ENCODE measurements at regions not wholly inside any gene's neighbourhood (a gene's known extent, or its start where the extent isn't known, plus 50 kb on each side); places are given as distances from the start of the nearest gene placed in this dataset.
"Not testable (repeated sequence)": the region's sequence is repeated elsewhere in the genome, so short reads cannot be mapped to it uniquely, and the experiment has no call there.

DNA sequence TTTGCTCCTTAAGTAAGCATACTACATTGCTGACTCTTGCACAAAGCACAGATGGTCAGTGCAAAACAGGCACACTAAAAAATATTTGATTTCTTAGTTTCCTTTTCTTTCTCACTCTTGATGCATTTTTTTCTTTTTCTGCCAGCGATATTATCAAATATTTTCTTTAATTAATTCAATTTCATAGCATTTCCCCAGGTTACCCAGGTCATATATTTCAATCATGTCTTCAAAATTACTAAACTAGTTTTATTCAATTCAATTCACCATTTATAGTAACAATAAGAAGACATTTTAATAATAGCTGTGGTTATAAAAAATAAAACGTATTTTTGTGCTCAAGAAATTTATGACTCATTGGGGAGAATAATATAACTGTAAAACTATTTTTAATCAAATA is 421.2 kb downstream of the GASK1B start:
- H3K9me3 Mint-ChIP-seq = peaks cover 5% of the 10 kb centered on the region
- ATAC-seq (replicated peaks) = no peak

DNA sequence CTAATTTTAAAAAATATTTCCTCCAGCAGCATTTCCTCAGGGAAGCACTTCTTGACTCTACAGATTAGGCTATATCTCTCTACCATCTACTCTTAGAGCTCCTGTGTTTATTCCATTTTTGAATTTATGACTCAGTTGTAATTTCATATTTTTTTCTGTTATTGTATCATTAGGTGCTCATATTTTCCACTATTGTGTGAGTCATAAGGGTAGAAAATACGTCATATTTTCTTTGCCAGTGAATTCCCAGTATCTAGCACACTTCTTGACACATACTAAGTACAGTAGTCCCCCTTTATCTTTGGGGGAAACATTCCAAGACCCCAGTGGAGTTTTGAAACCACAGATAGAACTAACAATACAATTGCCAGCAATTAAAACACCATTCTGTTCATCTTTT is 431.2 kb downstream of the GASK1B start:
- Mint-ChIP-seq H3K4me3 (no peak overlapping the region), H3K27me3 (no peaks in the 10 kb centered on the region), H3K36me3 (ENCODE audit: low read depth) (no peaks in the 10 kb centered on the region), H3K27ac (no peak overlapping the region), H3K9me3 (peaks cover 4% of the 10 kb centered on the region), H3K4me1 (no peaks in the 10 kb centered on the region)
- ATAC-seq (replicated peaks) = no peak

More for the DNA sequence above, 421.2 kb downstream of the GASK1B start:
- Mint-ChIP-seq H3K27ac (no peak overlapping the region), H3K4me3 (no peak overlapping the region), H3K36me3 (ENCODE audit: low read depth) (no peaks in the 10 kb centered on the region), H3K27me3 (no peaks in the 10 kb centered on the region), H3K4me1 (no peaks in the 10 kb centered on the region)

DNA sequence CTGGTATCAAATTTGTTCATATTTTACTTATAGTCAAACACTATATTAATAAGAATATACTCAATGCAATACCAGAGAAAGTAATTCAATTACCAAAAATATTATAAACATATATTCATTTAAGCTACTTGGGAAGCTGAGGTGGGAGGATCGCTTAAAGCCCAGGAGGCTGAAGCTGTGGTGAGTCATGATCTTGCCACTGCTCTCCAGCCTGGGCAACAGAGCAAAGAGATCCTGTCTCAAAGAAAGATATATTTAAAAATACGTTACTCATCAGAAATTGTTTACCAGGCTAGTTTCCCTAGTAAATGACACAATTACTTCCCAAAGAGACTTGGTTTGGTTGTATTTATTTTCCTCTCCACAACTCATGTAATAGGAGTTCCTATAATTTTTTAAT is 433.6 kb downstream of the GASK1B start:
- H3K4me1 Mint-ChIP-seq = no peaks in the 10 kb centered on the region
- H3K36me3 Mint-ChIP-seq (ENCODE audit: low read depth) = no peaks in the 10 kb centered on the region
- no peak for ATAC-seq (replicated peaks)
- no peaks in the 10 kb centered on the region for H3K9me3 Mint-ChIP-seq
- no peaks in the 10 kb centered on the region for H3K27me3 Mint-ChIP-seq
- no peak overlapping the region for H3K27ac Mint-ChIP-seq
- no peak overlapping the region for H3K4me3 Mint-ChIP-seq

DNA sequence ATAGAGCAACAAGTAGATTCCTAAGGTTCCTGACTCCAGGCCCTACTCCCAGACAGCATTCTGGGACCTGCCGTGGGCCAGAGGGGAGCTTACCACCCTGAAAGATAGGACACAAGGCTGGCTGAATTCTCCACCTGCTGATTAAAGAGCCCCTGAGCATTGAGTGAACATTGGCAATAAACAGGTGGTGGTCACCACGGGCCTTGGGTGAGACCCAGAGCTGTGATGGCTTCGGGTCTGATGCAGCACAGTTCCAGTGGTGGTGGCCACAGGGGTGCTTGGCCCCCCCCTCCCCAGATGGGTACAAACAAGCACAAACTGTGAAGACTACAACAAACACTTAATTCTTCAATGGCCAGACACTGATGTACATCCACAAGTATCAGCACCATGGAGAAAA is 444.6 kb downstream of the GASK1B start:
- H3K36me3 Mint-ChIP-seq (ENCODE audit: low read depth) = no peaks in the 10 kb centered on the region
- H3K9me3 Mint-ChIP-seq = peaks cover 13% of the 10 kb centered on the region
- H3K27ac Mint-ChIP-seq = no peak overlapping the region
- H3K27me3 Mint-ChIP-seq = no peaks in the 10 kb centered on the region
- H3K4me1 Mint-ChIP-seq = no peaks in the 10 kb centered on the region
- no peak for ATAC-seq (replicated peaks)
- H3K4me3 Mint-ChIP-seq = no peak overlapping the region

DNA sequence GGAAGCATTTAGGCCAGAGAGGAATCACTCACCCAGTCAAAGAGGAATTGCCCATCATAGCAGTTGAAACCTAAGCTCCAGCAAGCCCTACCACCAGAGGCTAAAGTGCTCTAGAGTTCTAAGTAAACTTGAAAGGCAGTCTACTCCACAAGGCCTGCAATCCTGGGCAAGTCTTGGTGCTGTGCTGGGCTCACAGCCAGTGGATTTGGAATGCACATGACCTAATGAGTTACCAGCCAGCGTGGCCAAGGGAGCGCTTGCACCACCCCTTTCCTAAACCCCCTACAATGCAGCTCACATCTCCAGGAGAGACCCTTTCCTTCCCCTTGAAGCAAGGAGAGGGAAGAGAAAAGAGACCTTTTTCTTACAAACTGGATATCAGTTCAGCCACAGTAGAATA is 445.7 kb downstream of the GASK1B start:
- Mint-ChIP-seq H3K27ac (no peak overlapping the region), H3K36me3 (ENCODE audit: low read depth) (no peaks in the 10 kb centered on the region), H3K27me3 (no peaks in the 10 kb centered on the region), H3K4me1 (no peaks in the 10 kb centered on the region), H3K4me3 (no peak overlapping the region), H3K9me3 (peaks cover 16% of the 10 kb centered on the region)
- no peak for ATAC-seq (replicated peaks)

DNA sequence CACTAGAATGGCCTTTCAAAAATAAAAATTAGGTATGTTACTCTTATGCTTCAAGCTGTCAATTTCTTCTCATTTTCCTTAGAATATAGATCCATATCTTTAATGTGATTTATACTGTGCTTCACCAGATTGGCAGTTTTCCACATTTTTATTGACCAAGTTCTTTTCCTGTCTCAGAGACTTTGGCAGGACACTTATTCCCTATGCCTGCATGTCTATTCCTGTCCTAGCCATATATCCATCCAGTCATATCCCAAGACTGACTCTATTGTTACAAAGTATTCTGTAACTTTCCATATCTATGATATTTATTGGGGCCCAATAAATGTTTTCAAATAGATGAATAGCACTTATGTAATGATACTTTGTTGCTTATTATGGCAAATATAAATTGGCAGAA is 450.7 kb downstream of the GASK1B start:
- Mint-ChIP-seq H3K4me1 (no peaks in the 10 kb centered on the region), H3K4me3 (no peak overlapping the region), H3K27me3 (no peaks in the 10 kb centered on the region), H3K9me3 (peaks cover 16% of the 10 kb centered on the region), H3K27ac (no peak overlapping the region), H3K36me3 (ENCODE audit: low read depth) (no peaks in the 10 kb centered on the region)
- ATAC-seq (replicated peaks) = no peak

DNA sequence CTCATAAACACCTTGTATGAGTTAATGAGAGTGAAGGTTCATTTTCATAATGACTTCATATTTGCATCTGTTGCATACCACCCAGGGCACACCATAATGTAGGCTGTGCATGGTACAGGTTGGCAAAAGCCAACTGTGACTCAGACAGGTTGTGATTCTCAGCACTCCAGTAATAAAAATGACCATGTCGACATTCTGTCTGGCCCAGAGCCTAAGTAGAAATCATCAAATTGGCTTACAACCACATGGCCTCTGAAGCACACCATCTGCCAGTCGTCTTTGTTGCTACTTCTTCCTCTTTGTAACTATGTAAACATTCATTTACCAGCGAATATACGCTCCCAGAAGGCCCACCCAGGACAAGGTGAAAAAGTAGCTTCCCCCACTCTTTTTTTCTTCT is 459.5 kb downstream of the GASK1B start:
- H3K4me3 Mint-ChIP-seq = no peak overlapping the region
- no peaks in the 10 kb centered on the region for H3K4me1 Mint-ChIP-seq
- H3K27me3 Mint-ChIP-seq = no peaks in the 10 kb centered on the region
- H3K36me3 Mint-ChIP-seq (ENCODE audit: low read depth) = no peaks in the 10 kb centered on the region
- no peak overlapping the region for H3K27ac Mint-ChIP-seq
- H3K9me3 Mint-ChIP-seq = no peaks in the 10 kb centered on the region
- no peak for ATAC-seq (replicated peaks)

DNA sequence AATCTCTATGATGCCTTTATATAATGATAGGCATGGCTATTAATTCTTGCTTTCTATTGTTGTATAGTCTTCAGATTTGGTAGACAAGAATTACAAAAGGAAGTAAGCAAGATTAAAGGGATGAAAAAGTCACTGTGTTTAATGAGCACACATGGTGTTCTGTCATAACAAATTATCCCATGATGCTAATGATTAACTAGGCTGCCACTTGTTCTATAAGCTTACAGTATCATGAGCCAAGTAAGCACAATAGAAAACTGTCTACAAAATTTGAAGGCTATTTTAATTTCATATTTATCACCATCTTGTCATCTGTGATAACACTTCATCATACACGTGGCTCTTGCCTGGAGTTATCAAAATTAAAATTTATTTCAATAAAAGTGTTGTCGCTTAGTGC is 466.7 kb downstream of the GASK1B start:
- no peaks in the 10 kb centered on the region for H3K27me3 Mint-ChIP-seq
- peaks cover 5% of the 10 kb centered on the region for H3K9me3 Mint-ChIP-seq
- no peak for ATAC-seq (replicated peaks)
- H3K27ac Mint-ChIP-seq = no peak overlapping the region
- no peaks in the 10 kb centered on the region for H3K36me3 Mint-ChIP-seq (ENCODE audit: low read depth)
- no peaks in the 10 kb centered on the region for H3K4me1 Mint-ChIP-seq
- no peak overlapping the region for H3K4me3 Mint-ChIP-seq

DNA sequence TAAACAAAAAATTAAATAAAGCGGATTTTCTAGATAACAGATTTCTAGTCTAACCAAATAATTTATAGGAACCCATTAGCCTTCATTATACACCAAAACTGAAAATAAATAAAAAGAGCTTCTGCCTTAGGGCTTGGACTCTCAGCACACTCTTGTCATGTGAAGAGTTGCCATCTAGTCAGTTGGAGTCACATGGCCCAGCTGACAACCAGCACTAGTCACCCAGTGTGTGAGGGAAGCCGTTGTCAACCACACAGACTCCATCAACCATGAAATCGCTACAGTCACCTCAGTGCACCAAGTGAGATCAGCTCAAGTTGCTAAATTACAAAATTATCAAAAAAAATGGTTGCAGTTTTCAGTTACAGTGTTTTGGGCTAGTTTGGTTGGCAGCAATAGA is 470.0 kb downstream of the GASK1B start:
- Mint-ChIP-seq H3K36me3 (ENCODE audit: low read depth) (no peaks in the 10 kb centered on the region), H3K27ac (no peak overlapping the region), H3K27me3 (no peaks in the 10 kb centered on the region), H3K9me3 (peaks cover 7% of the 10 kb centered on the region), H3K4me1 (no peaks in the 10 kb centered on the region), H3K4me3 (no peak overlapping the region)
- ATAC-seq (replicated peaks) = no peak

DNA sequence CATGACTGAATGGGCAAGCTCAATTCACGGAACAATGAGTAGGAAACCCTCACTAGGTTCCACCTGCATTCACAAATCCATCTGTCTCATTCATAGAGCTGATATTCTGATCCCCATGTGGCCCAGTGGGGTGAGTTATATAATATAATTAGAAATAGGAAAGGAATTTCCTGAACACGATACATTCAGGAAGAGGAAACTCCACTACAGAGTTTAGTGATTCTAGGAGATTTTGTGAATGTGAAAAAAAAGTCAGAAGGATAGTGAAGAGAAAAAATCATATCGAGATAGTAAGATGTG is 471.2 kb downstream of the GASK1B start:
- ATAC-seq (replicated peaks) = no peak
- Mint-ChIP-seq H3K27ac (no peak overlapping the region), H3K27me3 (no peaks in the 10 kb centered on the region), H3K4me1 (no peaks in the 10 kb centered on the region), H3K9me3 (peaks cover 7% of the 10 kb centered on the region), H3K4me3 (no peak overlapping the region), H3K36me3 (ENCODE audit: low read depth) (no peaks in the 10 kb centered on the region)

DNA sequence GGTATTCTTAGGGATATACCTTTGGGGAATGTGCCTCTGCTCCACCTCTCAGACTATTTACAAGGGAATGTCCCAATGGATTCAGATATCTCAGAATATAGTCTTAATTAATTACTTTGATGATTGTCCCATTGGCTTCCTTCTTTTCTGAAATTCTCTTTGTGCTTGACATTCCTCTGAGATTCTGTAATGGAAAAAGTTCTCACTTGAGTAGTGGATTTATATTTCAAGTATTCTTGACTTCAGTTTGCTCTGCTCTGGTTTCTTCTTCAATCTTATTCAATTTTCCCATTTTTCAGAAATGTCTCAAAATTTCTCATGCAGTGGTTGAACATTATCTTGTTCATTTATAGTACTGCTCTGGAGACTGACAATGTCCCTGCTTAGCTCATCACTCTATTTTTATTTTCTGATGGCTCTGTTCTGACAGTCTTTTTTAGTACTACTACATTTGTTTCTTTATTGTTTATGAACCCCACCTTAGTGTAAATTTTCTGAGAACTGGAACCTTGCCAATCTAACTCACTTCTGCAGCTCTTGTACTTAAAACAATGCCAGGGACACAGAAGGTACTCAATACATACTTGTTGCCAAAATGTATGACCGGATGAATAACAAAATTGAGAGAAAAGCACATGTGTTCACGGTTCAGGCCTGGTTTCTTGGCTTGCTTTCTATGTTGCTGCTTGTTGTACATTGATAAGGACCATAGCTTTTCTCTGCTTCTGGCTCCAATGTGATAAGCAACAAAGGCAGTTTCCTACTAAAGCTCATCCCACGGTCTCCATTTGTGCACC is 471.7 kb downstream of the GASK1B start:
- H3K27me3 Mint-ChIP-seq = no peaks in the 10 kb centered on the region
- no peaks in the 10 kb centered on the region for H3K4me1 Mint-ChIP-seq
- ATAC-seq (replicated peaks) = no peak
- H3K27ac Mint-ChIP-seq = no peak overlapping the region
- no peak overlapping the region for H3K4me3 Mint-ChIP-seq
- no peaks in the 10 kb centered on the region for H3K36me3 Mint-ChIP-seq (ENCODE audit: low read depth)
- peaks cover 7% of the 10 kb centered on the region for H3K9me3 Mint-ChIP-seq

DNA sequence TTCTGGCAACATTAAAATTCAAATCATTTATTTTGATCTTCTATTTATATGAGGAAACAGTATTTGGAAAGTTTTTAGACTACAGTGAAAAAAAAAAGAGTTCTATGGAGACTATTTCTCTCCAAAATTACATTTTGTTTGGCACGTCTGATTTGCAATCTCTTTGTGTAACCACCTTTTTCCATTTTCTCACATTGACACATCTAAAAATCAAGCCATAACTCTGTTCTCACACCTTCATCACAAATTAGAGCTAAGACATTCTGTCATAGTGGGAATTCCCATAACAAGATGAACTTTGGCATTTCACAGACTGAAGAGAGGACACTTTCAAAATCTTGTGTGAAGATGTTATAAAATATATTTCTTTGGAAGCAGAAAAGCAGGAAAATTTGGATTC is 468.9 kb downstream of the GRIA2 start:
- Mint-ChIP-seq H3K4me1 (no peaks in the 10 kb centered on the region), H3K36me3 (ENCODE audit: low read depth) (no peaks in the 10 kb centered on the region), H3K4me3 (no peak overlapping the region), H3K9me3 (peaks cover 12% of the 10 kb centered on the region), H3K27ac (no peak overlapping the region), H3K27me3 (no peaks in the 10 kb centered on the region)
- no peak for ATAC-seq (replicated peaks)

DNA sequence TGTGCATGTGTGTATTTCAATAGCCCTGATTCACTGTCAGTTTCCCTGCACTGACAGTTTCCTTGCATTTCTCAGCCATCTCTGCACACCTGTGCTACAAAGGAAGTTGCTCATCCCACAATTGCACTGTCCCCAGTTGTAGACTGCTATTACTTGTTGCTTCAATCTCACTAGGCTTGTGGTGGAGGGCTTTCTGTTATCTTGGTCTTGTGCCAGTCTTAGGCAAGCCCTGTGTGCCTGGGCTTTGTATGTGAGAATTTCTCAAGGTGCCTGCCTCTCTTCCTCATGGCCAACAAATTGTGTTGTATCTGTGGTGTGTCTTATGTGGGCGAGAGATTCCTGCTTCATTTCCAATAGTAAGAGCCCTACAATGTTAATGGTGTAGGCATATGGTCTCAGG is 467.4 kb downstream of the GRIA2 start:
- H3K9me3 Mint-ChIP-seq = peaks cover 9% of the 10 kb centered on the region
- H3K27ac Mint-ChIP-seq = no peak overlapping the region
- H3K4me3 Mint-ChIP-seq = no peak overlapping the region
- no peaks in the 10 kb centered on the region for H3K4me1 Mint-ChIP-seq
- H3K36me3 Mint-ChIP-seq (ENCODE audit: low read depth) = no peaks in the 10 kb centered on the region
- no peak for ATAC-seq (replicated peaks)
- H3K27me3 Mint-ChIP-seq = no peaks in the 10 kb centered on the region

DNA sequence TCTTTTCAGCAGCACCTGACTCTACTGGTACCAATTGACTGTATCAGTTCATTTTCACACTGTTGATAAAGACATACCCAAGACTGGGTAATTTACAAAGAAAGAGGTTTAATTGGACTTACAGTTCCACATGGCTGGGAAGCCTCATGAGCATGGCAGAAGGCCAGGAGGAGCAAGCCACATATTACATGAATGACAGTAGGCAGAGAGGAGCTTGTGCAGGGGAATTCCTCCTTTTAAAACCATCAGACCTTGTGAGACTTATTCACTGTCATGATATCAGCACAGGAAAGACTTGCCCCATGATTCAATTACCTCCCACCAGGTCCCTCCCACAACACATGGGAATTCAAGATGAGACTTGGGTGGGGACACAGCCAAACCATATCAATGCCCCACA is 458.8 kb downstream of the GRIA2 start:
- not testable (repeated sequence) for H3K4me3 Mint-ChIP-seq; H3K27me3 Mint-ChIP-seq; H3K9me3 Mint-ChIP-seq; ATAC-seq (replicated peaks); H3K4me1 Mint-ChIP-seq; H3K36me3 Mint-ChIP-seq (ENCODE audit: low read depth); H3K27ac Mint-ChIP-seq

DNA sequence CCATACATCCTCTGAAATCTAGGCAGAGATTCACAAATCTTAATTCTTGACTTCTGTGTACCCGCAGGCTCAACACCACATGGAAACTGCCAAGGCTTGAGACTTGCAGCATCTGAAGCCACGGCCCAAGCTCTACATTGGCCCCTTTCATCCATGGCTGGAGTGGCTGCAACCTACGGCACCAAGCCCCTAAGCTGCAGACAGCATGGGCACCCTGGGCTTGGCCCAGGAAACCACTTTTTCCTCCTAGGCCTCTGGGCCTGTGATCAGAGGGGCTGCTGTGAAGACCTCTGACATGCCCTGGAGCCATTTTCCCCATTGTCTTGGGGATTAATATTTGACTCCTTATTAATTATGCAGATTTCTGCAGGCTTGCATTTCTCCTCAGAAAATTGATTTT is 457.9 kb downstream of the GRIA2 start:
- no peak for ATAC-seq (replicated peaks)
- Mint-ChIP-seq H3K9me3 (peaks cover 7% of the 10 kb centered on the region), H3K27ac (no peak overlapping the region), H3K4me3 (no peak overlapping the region), H3K27me3 (no peaks in the 10 kb centered on the region), H3K36me3 (ENCODE audit: low read depth) (no peaks in the 10 kb centered on the region), H3K4me1 (no peaks in the 10 kb centered on the region)

DNA sequence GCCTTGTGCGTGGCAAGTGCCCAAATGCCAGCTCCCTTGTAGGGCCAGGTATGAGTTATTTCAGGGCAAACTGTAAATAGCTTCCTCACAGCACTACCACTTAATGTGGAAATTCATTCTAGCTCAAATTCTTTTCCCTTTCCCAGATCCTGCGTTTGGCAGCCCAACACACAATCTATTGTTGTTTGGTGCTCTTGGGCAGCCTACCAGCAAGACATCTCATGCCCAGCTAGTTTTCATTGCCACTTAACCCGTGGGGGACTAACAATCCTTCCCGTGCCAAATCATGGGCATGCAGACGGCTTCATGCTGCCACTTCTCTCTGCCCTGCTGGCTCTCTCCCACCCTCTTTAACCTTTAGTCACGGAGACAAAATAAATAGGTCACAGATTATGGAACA is 454.2 kb downstream of the GRIA2 start:
- Mint-ChIP-seq H3K36me3 (ENCODE audit: low read depth) (no peaks in the 10 kb centered on the region), H3K27me3 (no peaks in the 10 kb centered on the region), H3K9me3 (peaks cover 7% of the 10 kb centered on the region), H3K4me3 (no peak overlapping the region), H3K4me1 (no peaks in the 10 kb centered on the region), H3K27ac (no peak overlapping the region)
- ATAC-seq (replicated peaks) = no peak
